OCI-LY7 (cell line): ENCODE measurements at regions not wholly inside any gene's neighbourhood (a gene's known extent, or its start where the extent isn't known, plus 50 kb on each side); places are given as distances from the start of the nearest gene placed in this dataset.

Experiments used
- BruUV-seq: library from RNA; stranded (reverse); fragments of 400-500 nt; replicated peaks from 2 replicates; lab custom pipeline; 2021; lab: Mats Ljungman, UMichigan
- CTCF ChIA-PET: fragments of 300-600 bp; sonication (Branson Sonifier 250); formaldehyde crosslinking; loops from one replicate; lab custom pipeline; 2022; ENCODE audit warnings: antibody characterized with exemption; ENCODE audit not compliant: unreplicated experiment; lab: Charles Lee
- POLR2A ChIA-PET: fragments of 300-600 bp; sonication (Branson Sonifier 250); formaldehyde crosslinking; loops from one replicate; lab custom pipeline; 2022; ENCODE audit warnings: antibody characterized with exemption; lab: Charles Lee
- DNase-seq: peaks from one replicate; pipeline ENCODE4 v3.0.0-alpha.2; 2015; ENCODE audit warnings: low spot score
- H2AFZ ChIP-seq: fragments of 200-600 bp; sonication (generic), shearing (Covaris generic); 2 replicates; pipeline ENCODE4 v1.6.1; 2014; ENCODE audit warnings: mild to moderate bottlenecking, antibody characterized with exemption, low read length, moderate library complexity
- H3K27ac ChIP-seq: fragments of 200-600 bp; sonication (generic); 2 replicates; pipeline ENCODE4 v1.5.1; 2014; ENCODE audit warnings: mixed run types, low read depth, mild to moderate bottlenecking, moderate library complexity, low read length, inconsistent platforms; ENCODE audit not compliant: poor library complexity, severe bottlenecking
- H3K36me3 ChIP-seq: fragments of 200-600 bp; sonication (generic); 2 replicates; pipeline ENCODE4 v1.6.1; 2014; ENCODE audit warnings: mild to moderate bottlenecking, antibody characterized with exemption, low read length, moderate library complexity, mixed read lengths; ENCODE audit not compliant: insufficient read depth
- H3K4me1 ChIP-seq: fragments of 200-600 bp; sonication (generic); 2 replicates; pipeline ENCODE4 v1.5.1; 2014; ENCODE audit warnings: mild to moderate bottlenecking, low read length; ENCODE audit not compliant: insufficient read depth, poor library complexity, severe bottlenecking
- H3K4me2 ChIP-seq: fragments of 200-600 bp; sonication (generic); 2 replicates; pipeline ENCODE4 v1.6.1; 2014; ENCODE audit warnings: mild to moderate bottlenecking, low read length
- H3K4me3 ChIP-seq: fragments of 200-600 bp; sonication (generic); 2 replicates; pipeline ENCODE4 v1.5.1; 2014; ENCODE audit warnings: mild to moderate bottlenecking, low read depth, low read length; ENCODE audit not compliant: poor library complexity, severe bottlenecking
- H3K79me2 ChIP-seq: fragments of 200-600 bp; sonication (generic); 2 replicates; pipeline ENCODE4 v1.6.1; 2016; ENCODE audit warnings: low read depth, mild to moderate bottlenecking, low read length, moderate library complexity, mixed read lengths; ENCODE audit not compliant: insufficient read depth
- H3K9me2 ChIP-seq: fragments of 200-600 bp; sonication (generic); 2 replicates; pipeline ENCODE4 v1.6.1; 2016; ENCODE audit warnings: mild to moderate bottlenecking, low read length, mixed read lengths; ENCODE audit not compliant: insufficient read depth
- H3K9me3 ChIP-seq: fragments of 200-600 bp; sonication (generic); 2 replicates; pipeline ENCODE4 v1.6.1; 2014; ENCODE audit warnings: mild to moderate bottlenecking, mixed run types, low read length, mixed read lengths
- H4K20me1 ChIP-seq: fragments of 200-600 bp; sonication (generic); 2 replicates; pipeline ENCODE4 v1.6.1; 2014; ENCODE audit warnings: mild to moderate bottlenecking, antibody characterized with exemption, low read length, moderate library complexity, mixed read lengths; ENCODE audit not compliant: insufficient read depth
- EZH2phosphoT487 ChIP-seq: fragments of 200-600 bp; sonication (generic); IDR thresholded peaks from 2 replicates; pipeline ENCODE4 v1.6.1; 2018; ENCODE audit warnings: low read depth, borderline replicate concordance, mild to moderate bottlenecking, mixed run types, antibody characterized with exemption, low read length, moderate library complexity, mixed read lengths
- intact Hi-C: fragments of 100-400 bp; cut with micrococcal nuclease; formaldehyde crosslinking; loops from one replicate; pipeline ENCODE4 v1.10.0; 2022; ENCODE audit not compliant: unreplicated experiment
- TF ChIP-seq, protein P1 (sequence below): fragments of 200-600 bp; sonication (generic); conservative IDR thresholded peaks from 2 replicates; pipeline ENCODE4 v1.5.1; 2014; ENCODE audit warnings: mild to moderate bottlenecking, antibody characterized with exemption, low read length, moderate library complexity, mixed read lengths

DNA sequence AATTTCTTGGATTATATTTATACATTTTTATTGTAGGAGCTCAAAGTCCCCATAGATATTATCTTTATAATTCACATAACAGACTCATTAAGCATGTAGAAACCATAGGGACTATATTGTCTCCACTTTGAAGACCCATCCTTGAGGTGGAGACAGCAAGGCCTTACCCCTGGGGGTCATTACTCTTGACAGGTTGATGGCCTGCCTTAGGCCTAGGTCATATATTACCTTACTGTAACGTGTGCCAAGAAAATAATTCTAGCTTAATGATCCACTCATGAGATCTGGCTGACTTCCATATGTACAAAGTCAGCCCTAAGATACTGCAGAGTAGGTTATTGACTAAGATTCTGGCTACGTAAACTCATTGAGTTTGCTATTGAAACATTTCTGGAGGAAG lies 65.4 kb upstream of the GLS start:
- Histone ChIP-seq H3K4me3 (no peak overlapping the region), H2AFZ (no peak overlapping the region), H3K4me1 (no peaks in the 10 kb centered on the region), H3K36me3 (no peaks in the 10 kb centered on the region), H3K9me3 (no peaks in the 10 kb centered on the region), H3K27ac (no peak overlapping the region), H3K4me2 (no peak overlapping the region), H4K20me1 (no peaks in the 10 kb centered on the region), H3K9me2 (no peaks in the 10 kb centered on the region), H3K79me2 (no peaks in the 10 kb centered on the region)
- no TSS peak for BruUV-seq
- intact Hi-C loops = no loop called here
- ChIA-PET POLR2A (interaction anchor here (1.0 to 1.1 kb wide), 2 partner anchors 19 kb away, joined by 3 read pairs; no protein-coding TSS in a partner anchor), CTCF (no interaction called here)
- no peak for DNase-seq
- TF ChIP-seq, protein P1, sequence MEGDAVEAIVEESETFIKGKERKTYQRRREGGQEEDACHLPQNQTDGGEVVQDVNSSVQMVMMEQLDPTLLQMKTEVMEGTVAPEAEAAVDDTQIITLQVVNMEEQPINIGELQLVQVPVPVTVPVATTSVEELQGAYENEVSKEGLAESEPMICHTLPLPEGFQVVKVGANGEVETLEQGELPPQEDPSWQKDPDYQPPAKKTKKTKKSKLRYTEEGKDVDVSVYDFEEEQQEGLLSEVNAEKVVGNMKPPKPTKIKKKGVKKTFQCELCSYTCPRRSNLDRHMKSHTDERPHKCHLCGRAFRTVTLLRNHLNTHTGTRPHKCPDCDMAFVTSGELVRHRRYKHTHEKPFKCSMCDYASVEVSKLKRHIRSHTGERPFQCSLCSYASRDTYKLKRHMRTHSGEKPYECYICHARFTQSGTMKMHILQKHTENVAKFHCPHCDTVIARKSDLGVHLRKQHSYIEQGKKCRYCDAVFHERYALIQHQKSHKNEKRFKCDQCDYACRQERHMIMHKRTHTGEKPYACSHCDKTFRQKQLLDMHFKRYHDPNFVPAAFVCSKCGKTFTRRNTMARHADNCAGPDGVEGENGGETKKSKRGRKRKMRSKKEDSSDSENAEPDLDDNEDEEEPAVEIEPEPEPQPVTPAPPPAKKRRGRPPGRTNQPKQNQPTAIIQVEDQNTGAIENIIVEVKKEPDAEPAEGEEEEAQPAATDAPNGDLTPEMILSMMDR = no peak
- TF ChIP-seq EZH2phosphoT487 = no peak

DNA sequence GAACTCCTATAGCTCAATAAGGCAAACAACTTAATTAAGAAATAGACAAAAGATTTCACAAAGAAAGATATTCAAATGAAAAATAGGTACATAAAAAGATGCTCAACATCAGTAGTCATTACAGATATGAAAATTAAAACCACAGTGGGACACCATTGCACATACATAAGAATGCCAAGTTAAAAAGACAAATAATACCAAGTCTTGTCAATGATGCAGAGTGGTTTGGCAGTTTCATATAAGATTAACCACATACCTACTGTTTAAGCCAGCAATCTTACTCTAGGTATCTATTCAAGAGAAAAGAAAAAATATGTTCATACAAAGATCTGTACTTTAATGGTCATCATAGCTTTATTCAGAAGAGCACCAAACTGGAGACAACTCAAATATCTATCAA lies 63.5 kb upstream of the GLS start:
- no TSS peak for BruUV-seq
- Histone ChIP-seq H3K9me3 (no peaks in the 10 kb centered on the region), H2AFZ (no peak overlapping the region), H4K20me1 (no peaks in the 10 kb centered on the region), H3K4me2 (no peak overlapping the region), H3K27ac (no peak overlapping the region), H3K36me3 (no peaks in the 10 kb centered on the region), H3K4me3 (no peak overlapping the region), H3K4me1 (no peaks in the 10 kb centered on the region), H3K9me2 (no peaks in the 10 kb centered on the region), H3K79me2 (no peaks in the 10 kb centered on the region)
- CTCF ChIA-PET = no interaction called here
- TF ChIP-seq, protein P1 = no peak
- TF ChIP-seq EZH2phosphoT487 = no peak
- POLR2A ChIA-PET = interaction anchor here (0.6 to 0.7 kb wide), 2 partner anchors 9 to 153 kb away, joined by 3 to 5 read pairs; no protein-coding TSS in a partner anchor
- no peak for DNase-seq
- intact Hi-C loops = no loop called here

DNA sequence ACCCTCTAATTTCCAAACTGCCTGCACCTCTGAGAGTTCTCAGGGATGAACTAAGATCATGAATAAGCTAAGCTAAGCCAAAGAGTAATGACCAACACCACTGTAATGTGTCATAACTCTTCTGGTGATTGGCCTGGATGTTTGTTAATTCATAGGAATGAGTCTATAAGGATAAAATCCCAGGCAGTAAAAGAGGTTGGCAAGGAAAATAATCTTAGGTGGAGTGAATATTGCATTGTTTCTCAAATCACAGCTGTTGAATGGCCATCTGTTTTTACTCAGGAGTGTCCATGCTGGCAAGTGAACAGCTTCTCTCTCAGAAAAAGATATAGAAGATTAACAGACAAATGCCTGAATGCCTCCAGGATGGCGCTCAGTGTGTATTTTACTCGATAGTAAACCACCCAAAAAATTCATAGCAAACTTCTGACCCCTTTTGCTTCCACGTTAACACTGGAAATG lies 60.8 kb upstream of the GLS start:
- POLR2A ChIA-PET = interaction anchor here (1.0 kb wide), 1 partner anchor 43 kb away, joined by 5 read pairs; no protein-coding TSS in a partner anchor
- no peaks in the 10 kb centered on the region for H4K20me1 ChIP-seq
- no peaks in the 10 kb centered on the region for H3K4me1 ChIP-seq
- no peaks in the 10 kb centered on the region for H3K9me2 ChIP-seq
- H3K9me3 ChIP-seq = no peaks in the 10 kb centered on the region
- no peak for DNase-seq
- intact Hi-C loops = no loop called here
- H3K4me2 ChIP-seq = no peak overlapping the region
- no peak overlapping the region for H3K4me3 ChIP-seq
- H2AFZ ChIP-seq = no peak overlapping the region
- H3K27ac ChIP-seq = no peak overlapping the region
- CTCF ChIA-PET = no interaction called here
- TF ChIP-seq, protein P1 = no peak
- TF ChIP-seq EZH2phosphoT487 = no peak
- H3K36me3 ChIP-seq = no peaks in the 10 kb centered on the region
- no TSS peak for BruUV-seq
- H3K79me2 ChIP-seq = no peaks in the 10 kb centered on the region
